HL-60 (cell line): ENCODE measurements at regions not wholly inside any gene's neighbourhood (a gene's known extent, or its start where the extent isn't known, plus 50 kb on each side); places are given as distances from the start of the nearest gene placed in this dataset.

Source experiments
- DNase-seq, 2 experiments: peaks; one replicate each; pipeline ENCODE4 v3.0.0-alpha.2; 2010 to 2020; ENCODE audit warnings: low read depth in 1 of 2, low spot score in 1 of 2
- H3K27ac ChIP-seq: fragments of 250-450 bp; sonication (Bioruptor Pico); replicated peaks from 2 replicates; pipeline ENCODE4 v1.5.1; 2020; ENCODE audit warnings: mild to moderate bottlenecking, moderate library complexity
- H3K27me3 ChIP-seq: fragments of 250-450 bp; sonication (Bioruptor Pico); 2 replicates; pipeline ENCODE4 v1.5.1; 2021; ENCODE audit warnings: mild to moderate bottlenecking, moderate library complexity; ENCODE audit not compliant: insufficient read depth, poor library complexity, severe bottlenecking
- H3K4me3 ChIP-seq: replicated peaks from 2 replicates; pipeline ENCODE4 v1.5.1; 2011; ENCODE audit warnings: mild to moderate bottlenecking, control low read depth, low read length; ENCODE audit not compliant: insufficient read depth
- GABPA ChIP-seq: IDR thresholded peaks from 2 replicates; pipeline ENCODE4 v1.6.1; 2012; ENCODE audit warnings: low read depth
- POLR2AphosphoS5 ChIP-seq: IDR thresholded peaks from 2 replicates; pipeline ENCODE4 v1.6.1; 2012; ENCODE audit warnings: low read depth
- SPI1 ChIP-seq: IDR thresholded peaks from 2 replicates; pipeline ENCODE4 v1.6.1; 2012; ENCODE audit warnings: low read depth, mild to moderate bottlenecking, borderline replicate concordance
- TF ChIP-seq, protein P1 (sequence below): IDR thresholded peaks from 2 replicates; pipeline ENCODE4 v1.6.1; 2012; ENCODE audit warnings: low read depth; ENCODE audit not compliant: insufficient replicate concordance
- TF ChIP-seq, protein P2 (sequence below): IDR thresholded peaks from one replicate; pipeline ENCODE4 v1.5.1; 2011; ENCODE audit warnings: low read length, control low read depth, inconsistent platforms; ENCODE audit not compliant: insufficient read depth

DNA sequence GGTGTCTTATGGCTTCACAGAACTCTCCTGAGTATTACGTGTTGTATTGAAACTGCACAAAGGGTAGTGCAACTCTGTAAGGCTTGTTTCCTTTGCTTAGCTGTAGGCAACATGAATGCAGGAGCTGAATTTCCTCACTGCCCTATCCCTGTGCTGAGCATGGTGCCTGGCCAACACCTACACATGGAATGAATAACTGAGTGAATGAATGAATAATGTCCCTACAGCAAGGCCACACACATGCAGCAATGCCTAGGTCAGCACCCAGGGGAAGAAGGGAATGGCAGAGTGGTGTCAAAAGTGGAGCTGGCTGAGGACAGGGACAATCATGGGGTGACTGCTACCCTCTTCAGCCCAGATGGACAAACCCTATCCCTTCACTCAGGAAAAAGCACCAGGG, 655.9 kb downstream of the PTPRU start:
- H3K4me3 ChIP-seq, result no peak overlapping the region
- DNase-seq, result no peak
- TF ChIP-seq, protein P1, sequence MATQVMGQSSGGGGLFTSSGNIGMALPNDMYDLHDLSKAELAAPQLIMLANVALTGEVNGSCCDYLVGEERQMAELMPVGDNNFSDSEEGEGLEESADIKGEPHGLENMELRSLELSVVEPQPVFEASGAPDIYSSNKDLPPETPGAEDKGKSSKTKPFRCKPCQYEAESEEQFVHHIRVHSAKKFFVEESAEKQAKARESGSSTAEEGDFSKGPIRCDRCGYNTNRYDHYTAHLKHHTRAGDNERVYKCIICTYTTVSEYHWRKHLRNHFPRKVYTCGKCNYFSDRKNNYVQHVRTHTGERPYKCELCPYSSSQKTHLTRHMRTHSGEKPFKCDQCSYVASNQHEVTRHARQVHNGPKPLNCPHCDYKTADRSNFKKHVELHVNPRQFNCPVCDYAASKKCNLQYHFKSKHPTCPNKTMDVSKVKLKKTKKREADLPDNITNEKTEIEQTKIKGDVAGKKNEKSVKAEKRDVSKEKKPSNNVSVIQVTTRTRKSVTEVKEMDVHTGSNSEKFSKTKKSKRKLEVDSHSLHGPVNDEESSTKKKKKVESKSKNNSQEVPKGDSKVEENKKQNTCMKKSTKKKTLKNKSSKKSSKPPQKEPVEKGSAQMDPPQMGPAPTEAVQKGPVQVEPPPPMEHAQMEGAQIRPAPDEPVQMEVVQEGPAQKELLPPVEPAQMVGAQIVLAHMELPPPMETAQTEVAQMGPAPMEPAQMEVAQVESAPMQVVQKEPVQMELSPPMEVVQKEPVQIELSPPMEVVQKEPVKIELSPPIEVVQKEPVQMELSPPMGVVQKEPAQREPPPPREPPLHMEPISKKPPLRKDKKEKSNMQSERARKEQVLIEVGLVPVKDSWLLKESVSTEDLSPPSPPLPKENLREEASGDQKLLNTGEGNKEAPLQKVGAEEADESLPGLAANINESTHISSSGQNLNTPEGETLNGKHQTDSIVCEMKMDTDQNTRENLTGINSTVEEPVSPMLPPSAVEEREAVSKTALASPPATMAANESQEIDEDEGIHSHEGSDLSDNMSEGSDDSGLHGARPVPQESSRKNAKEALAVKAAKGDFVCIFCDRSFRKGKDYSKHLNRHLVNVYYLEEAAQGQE, result no peak
- TF ChIP-seq GABPA (no peak), POLR2AphosphoS5 (no peak), SPI1 (no peak)
- TF ChIP-seq, protein P2, sequence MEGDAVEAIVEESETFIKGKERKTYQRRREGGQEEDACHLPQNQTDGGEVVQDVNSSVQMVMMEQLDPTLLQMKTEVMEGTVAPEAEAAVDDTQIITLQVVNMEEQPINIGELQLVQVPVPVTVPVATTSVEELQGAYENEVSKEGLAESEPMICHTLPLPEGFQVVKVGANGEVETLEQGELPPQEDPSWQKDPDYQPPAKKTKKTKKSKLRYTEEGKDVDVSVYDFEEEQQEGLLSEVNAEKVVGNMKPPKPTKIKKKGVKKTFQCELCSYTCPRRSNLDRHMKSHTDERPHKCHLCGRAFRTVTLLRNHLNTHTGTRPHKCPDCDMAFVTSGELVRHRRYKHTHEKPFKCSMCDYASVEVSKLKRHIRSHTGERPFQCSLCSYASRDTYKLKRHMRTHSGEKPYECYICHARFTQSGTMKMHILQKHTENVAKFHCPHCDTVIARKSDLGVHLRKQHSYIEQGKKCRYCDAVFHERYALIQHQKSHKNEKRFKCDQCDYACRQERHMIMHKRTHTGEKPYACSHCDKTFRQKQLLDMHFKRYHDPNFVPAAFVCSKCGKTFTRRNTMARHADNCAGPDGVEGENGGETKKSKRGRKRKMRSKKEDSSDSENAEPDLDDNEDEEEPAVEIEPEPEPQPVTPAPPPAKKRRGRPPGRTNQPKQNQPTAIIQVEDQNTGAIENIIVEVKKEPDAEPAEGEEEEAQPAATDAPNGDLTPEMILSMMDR, result no peak
- H3K27me3 ChIP-seq, result peaks cover 3% of the 10 kb centered on the region
- H3K27ac ChIP-seq, result no peak overlapping the region

DNA sequence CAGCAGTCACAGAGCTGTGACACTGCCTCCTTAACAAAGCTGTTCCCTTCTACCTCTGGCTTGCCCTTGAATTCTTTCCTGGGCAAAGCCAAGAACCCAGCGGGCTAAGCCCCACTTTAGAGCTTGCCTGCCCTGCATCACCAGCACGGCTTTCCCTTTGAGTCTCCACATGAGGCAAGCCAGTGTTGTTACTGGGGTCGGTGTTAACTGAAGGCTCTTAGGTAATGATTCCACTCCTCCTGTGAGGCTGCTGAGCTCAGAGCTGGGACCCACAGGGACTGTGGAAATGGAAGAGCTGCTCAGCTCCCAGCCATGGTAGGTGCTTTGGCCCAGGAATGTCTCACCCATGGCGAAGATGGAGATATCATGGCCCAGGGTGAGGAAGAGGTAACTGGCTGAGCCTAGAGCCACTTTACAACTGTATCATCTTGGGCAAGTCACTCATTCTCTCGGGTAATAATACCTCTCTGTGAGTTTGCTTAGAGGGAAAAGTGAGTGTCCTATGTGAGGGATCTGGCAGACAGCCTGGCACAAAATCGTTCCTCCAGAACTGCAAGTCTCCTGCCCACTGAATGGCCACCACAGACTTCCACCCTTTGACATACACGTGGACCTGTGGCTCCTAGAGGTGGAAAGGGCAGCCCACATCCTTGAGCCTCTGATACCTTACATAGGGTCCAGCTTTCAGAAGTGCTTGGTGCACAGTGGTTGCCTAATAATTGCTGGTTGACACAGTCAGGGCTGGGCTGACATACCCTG, 654.1 kb downstream of the PTPRU start:
- TF ChIP-seq, protein P1, result no peak
- TF ChIP-seq, protein P2, result no peak
- TF ChIP-seq POLR2AphosphoS5 (no peak), SPI1 (no peak), GABPA (no peak)
- DNase-seq, result no peak
- H3K27me3 ChIP-seq, result no peaks in the 10 kb centered on the region

DNA sequence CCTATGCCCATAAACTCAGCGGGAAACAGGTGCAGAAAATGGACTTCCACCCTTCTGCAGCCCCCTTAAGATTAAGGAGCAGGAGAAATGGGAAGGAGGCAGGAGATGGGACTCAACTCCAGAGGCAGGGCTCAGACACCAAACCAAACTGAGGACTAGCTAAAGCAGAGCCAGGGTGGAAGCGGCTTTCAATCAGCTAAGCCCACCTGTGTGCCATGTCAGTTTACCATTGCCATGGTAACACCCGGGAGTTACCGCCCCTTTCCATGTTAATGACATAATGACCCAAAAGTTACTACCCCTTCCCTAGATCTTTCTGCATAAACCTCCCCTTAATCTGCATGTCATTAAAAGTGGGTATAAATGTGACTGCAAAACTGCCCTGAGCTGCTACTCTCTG, 653.5 kb downstream of the PTPRU start:
- DNase-seq, result no peak
- H3K27ac ChIP-seq, result no peak overlapping the region
- no peaks in the 10 kb centered on the region for H3K27me3 ChIP-seq
- H3K4me3 ChIP-seq, result no peak overlapping the region
- TF ChIP-seq, protein P2, result no peak
- TF ChIP-seq, protein P1, result no peak
- TF ChIP-seq POLR2AphosphoS5, result no peak
- TF ChIP-seq SPI1, result no peak
- TF ChIP-seq GABPA, result no peak

More for the DNA sequence above, 654.1 kb downstream of the PTPRU start:
- no peak overlapping the region for H3K27ac ChIP-seq
- no peak overlapping the region for H3K4me3 ChIP-seq
